Adrenal gland (tissue), 5 donors: ENCODE measurements at regions not wholly inside any gene's neighbourhood (a gene's known extent, or its start where the extent isn't known, plus 50 kb on each side); places are given as distances from the start of the nearest gene placed in this dataset.

Experiments
- CTCF ChIP-seq, 6 experiments: fragments of 450-650 bp in 4 of 6; fragments of 200-600 bp in 2 of 6; sonication (generic) in 1 of 6; IDR thresholded peaks; 1 replicate in 5 of 6; 2 replicates in 1 of 6; pipeline versions ENCODE4 v1.5.1 to v1.8.0; 2016 to 2021; ENCODE audit warnings: antibody characterized with exemption in 6 of 6, mild to moderate bottlenecking in 2 of 6, moderate library complexity in 1 of 6
- POLR2A ChIP-seq, 2 donors: fragments of 450-650 bp; IDR thresholded peaks; one replicate each; pipeline ENCODE4 v1.6.1; 2017; ENCODE audit warnings: antibody characterized with exemption in 2 of 2, mild to moderate bottlenecking in 2 of 2, moderate library complexity in 1 of 2
- donor health status: DM: no; HTN: no; CAD: no.

DNA sequence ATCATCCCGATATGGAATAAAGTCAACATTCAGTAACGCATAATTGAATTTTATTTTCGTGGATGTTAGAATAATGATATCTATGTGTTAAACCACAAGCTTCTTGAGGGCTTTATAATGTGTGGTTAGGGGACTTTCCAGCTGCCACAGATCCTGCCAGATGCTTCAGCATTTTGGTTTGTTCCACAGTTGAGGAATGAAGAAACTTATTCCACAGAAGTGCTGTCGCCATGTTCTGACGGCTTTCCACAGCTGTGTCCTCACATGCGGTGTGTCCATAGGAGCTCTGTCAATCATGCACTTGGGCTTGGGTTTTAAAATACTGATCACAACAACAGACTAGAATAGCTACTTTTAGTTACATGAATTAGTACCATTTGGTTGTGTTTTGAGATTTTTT lies 411.9 kb downstream of the TRIML1 start:
- TF ChIP-seq POLR2A (IDR thresholded peaks at IDR 0.05), result no peak
- TF ChIP-seq CTCF (IDR thresholded peaks at IDR 0.05), result no peak
